Tibial nerve (tissue), 4 donors: ENCODE measurements at regions not wholly inside any gene's neighbourhood (a gene's known extent, or its start where the extent isn't known, plus 50 kb on each side); places are given as distances from the start of the nearest gene placed in this dataset.

Source experiments
- DNase-seq, 2 donors: peaks; one replicate each; pipeline ENCODE4 v3.0.0-alpha.2; 2019; ENCODE audit warnings: low spot score in 2 of 2
- H3K27ac ChIP-seq, 4 donors: fragments of 200-600 bp; sonication (generic) in 3 of 4; one replicate each; pipeline ENCODE4 v1.5.1; 2017 to 2019; ENCODE audit warnings: mild to moderate bottlenecking in 1 of 4
- H3K27me3 ChIP-seq, 2 donors: fragments of 200-600 bp; sonication (generic) in 1 of 2; one replicate each; pipeline versions ENCODE4 v1.5.1 to v1.6.0; 2017 to 2019
- H3K36me3 ChIP-seq, 3 donors: fragments of 200-600 bp; sonication (generic); one replicate each; pipeline ENCODE4 v1.5.1; 2018 to 2019
- H3K4me1 ChIP-seq, 4 donors: fragments of 200-600 bp; sonication (generic) in 3 of 4; one replicate each; pipeline ENCODE4 v1.5.1; 2017 to 2019
- H3K4me3 ChIP-seq, 4 donors: fragments of 200-600 bp; sonication (generic) in 3 of 4; one replicate each; pipeline ENCODE4 v1.5.1; 2017 to 2019; ENCODE audit warnings: mild to moderate bottlenecking in 1 of 4, moderate library complexity in 1 of 4
- H3K9me3 ChIP-seq, 4 donors: fragments of 200-600 bp; sonication (generic) in 3 of 4; one replicate each; pipeline ENCODE4 v1.5.1; 2017 to 2019
- EP300 ChIP-seq, 2 donors: sonication (generic); formaldehyde crosslinking; IDR thresholded peaks; one replicate each; pipeline ENCODE4 v1.6.1; 2017; ENCODE audit warnings: antibody characterized with exemption in 2 of 2, mild to moderate bottlenecking in 1 of 2
- POLR2A ChIP-seq, 2 donors: fragments of 450-650 bp; IDR thresholded peaks; one replicate each; pipeline ENCODE4 v1.6.1; 2017; ENCODE audit warnings: antibody characterized with exemption in 2 of 2, mild to moderate bottlenecking in 2 of 2, moderate library complexity in 2 of 2
- WGBS, 2 donors: methylation state at CpG; one replicate each; pipeline ENCODE4 v1.1.5; 2018; 5-methylcytosine and 5-hydroxymethylcytosine counted together
- TF ChIP-seq, protein P1 (sequence below), 5 experiments: fragments of 200-600 bp in 3 of 5; fragments of 450-650 bp in 2 of 5; sonication (generic) in 3 of 5; IDR thresholded peaks; one replicate each; pipeline ENCODE4 v1.5.1; 2016 to 2019; ENCODE audit warnings: antibody characterized with exemption in 5 of 5, mild to moderate bottlenecking in 3 of 5, moderate library complexity in 2 of 5

DNA sequence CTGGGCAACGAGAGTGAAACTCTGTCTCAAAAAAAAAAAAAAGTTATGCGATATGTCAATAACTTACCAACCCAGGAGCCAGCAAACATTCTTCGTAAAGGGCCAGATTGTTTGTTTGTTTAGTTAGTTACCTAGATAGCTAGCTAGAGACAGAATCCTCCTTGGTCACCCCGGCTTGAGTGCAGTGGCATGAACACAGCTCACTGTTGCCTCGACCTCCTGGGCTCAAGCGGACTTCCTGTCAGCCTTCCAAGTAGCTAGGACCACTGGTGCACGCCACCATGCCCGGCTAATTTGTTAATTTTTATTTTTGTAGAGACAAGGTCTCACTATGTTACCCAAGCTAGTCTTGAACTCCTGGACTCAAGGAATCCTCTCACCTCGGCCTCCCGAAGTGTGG, 113.0 kb downstream of the LITAF start:
- H3K27me3 ChIP-seq, result no peaks in the 10 kb centered on the region
- TF ChIP-seq, protein P1, sequence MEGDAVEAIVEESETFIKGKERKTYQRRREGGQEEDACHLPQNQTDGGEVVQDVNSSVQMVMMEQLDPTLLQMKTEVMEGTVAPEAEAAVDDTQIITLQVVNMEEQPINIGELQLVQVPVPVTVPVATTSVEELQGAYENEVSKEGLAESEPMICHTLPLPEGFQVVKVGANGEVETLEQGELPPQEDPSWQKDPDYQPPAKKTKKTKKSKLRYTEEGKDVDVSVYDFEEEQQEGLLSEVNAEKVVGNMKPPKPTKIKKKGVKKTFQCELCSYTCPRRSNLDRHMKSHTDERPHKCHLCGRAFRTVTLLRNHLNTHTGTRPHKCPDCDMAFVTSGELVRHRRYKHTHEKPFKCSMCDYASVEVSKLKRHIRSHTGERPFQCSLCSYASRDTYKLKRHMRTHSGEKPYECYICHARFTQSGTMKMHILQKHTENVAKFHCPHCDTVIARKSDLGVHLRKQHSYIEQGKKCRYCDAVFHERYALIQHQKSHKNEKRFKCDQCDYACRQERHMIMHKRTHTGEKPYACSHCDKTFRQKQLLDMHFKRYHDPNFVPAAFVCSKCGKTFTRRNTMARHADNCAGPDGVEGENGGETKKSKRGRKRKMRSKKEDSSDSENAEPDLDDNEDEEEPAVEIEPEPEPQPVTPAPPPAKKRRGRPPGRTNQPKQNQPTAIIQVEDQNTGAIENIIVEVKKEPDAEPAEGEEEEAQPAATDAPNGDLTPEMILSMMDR (IDR thresholded peaks at IDR 0.05), result no peak
- TF ChIP-seq POLR2A (IDR thresholded peaks at IDR 0.05), result no peak
- no peak for TF ChIP-seq EP300 (IDR thresholded peaks at IDR 0.05)
- no peak overlapping the region for H3K4me3 ChIP-seq
- no peak overlapping the region for H3K27ac ChIP-seq
- 81 to 87% methylated on average over 10 of the region's 10 CpGs for WGBS, 2 donors
- H3K4me1 ChIP-seq, result no peaks in the 10 kb centered on the region
- no peak for DNase-seq
- no peaks in the 10 kb centered on the region for H3K36me3 ChIP-seq
- H3K9me3 ChIP-seq, result no peaks in the 10 kb centered on the region

DNA sequence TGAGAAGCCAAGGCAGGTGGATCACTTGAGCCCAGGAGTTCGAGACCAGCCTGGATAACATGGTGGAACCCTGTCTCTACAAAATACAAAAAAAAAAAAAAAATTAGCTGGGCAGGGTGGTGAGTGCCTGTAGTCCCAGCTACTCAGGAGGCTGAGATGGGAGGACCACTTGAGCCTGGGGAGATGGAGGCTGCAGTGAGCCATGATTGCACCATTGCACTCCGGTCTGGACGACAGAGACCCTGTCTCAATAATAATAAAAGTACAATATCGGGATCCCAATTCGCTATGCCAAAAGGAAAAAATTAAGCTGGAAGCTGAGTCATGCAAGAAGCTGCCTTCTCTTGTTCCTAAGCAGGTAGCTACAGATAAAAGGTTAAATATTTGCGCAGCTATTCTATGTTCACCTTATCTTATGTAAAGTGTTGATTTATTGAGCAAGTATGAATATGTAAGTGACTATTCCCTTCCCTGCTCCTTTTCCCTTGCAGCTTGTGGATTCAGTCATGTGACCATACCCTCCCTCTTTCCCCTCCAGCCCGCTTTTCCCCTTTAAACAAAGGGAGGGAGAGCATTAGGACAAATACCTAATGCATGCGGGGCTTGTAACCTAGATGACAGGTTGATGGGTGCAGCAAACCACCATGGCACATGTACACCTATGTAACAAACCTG, 112.0 kb downstream of the LITAF start:
- H3K27me3 ChIP-seq, result no peaks in the 10 kb centered on the region
- H3K4me1 ChIP-seq, result no peaks in the 10 kb centered on the region
- no peak for DNase-seq
- no peaks in the 10 kb centered on the region for H3K9me3 ChIP-seq
- H3K36me3 ChIP-seq, result no peaks in the 10 kb centered on the region
- no peak for TF ChIP-seq POLR2A (IDR thresholded peaks at IDR 0.05)
- TF ChIP-seq EP300 (IDR thresholded peaks at IDR 0.05), result no peak
- TF ChIP-seq, protein P1 (IDR thresholded peaks at IDR 0.05), result no peak
- no peak overlapping the region for H3K4me3 ChIP-seq
- 80 to 83% methylated on average over 8 of the region's 8 CpGs for whole genome bisulfite sequencing, 2 donors
- no peak overlapping the region for H3K27ac ChIP-seq

DNA sequence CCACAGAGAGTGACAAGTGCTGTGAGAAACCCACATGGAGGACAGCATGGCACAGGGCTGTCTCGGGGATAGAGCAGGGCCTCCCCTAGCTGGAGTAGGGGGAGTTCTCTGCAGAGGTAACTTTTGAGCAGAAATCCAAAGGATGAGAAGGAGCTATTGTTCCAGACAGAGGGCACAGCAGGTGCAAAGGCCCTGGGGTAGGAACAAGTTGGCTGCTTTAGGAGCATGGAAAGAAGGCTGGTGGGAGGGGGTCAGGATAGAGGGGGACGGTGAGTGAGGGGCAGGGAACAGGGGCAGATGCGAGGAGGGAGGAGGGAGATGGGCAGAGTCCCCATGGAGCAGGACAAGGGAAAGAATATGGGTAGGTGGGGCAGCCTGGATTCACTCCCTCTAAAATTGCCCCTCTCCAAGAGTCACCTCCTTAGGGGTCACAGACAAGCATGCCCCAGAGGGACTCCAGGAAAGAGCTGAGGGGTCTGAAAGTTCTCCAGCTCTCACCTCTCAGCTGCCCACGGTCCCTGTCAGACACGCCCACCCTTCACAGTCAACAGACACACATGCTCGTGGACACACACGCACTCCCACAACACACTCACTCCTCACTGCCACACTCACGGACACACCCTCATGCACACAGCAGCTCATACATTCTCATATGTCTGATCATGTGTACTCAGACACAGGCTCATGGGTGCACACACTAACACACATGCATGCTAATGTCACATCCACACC, 110.7 kb downstream of the LITAF start:
- Histone ChIP-seq H3K27me3 (no peaks in the 10 kb centered on the region), H3K4me3 (no peak overlapping the region), H3K27ac (no peak overlapping the region), H3K9me3 (no peaks in the 10 kb centered on the region), H3K36me3 (no peaks in the 10 kb centered on the region), H3K4me1 (no peaks in the 10 kb centered on the region)
- WGBS, 2 donors, result 71 to 88% methylated on average over 8 of the region's 8 CpGs
- no peak for TF ChIP-seq EP300 (IDR thresholded peaks at IDR 0.05)
- no peak for DNase-seq

DNA sequence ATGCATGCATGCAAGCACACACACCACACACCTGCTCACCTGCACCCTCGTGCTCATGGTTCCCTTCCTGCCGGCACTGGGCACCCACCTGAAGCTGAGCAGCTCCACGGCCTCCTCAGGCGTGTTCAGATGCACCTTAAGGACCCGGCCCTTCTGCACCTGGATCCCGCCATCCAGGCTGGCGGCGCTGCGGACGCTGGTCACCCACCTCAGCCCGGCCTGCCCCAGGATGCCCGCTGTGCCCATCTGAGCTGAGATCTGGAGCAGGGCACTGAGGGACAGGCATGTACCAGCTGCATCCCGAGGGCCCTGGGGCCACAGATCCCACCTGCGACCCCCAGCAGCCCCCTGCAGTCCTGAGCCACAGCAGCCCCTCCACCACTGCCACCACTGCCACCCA, 110.0 kb downstream of the LITAF start:
- H3K4me3 ChIP-seq, result no peak overlapping the region
- H3K27me3 ChIP-seq, result no peaks in the 10 kb centered on the region
- no peaks in the 10 kb centered on the region for H3K9me3 ChIP-seq
- H3K27ac ChIP-seq, result no peak overlapping the region
- 87 to 96% methylated on average over 8 to 14 of the region's 14 CpGs for WGBS, 2 donors
- H3K4me1 ChIP-seq, result no peaks in the 10 kb centered on the region
- TF ChIP-seq, protein P1 (IDR thresholded peaks at IDR 0.05), result no peak
- TF ChIP-seq POLR2A (IDR thresholded peaks at IDR 0.05) (no peak), EP300 (IDR thresholded peaks at IDR 0.05) (no peak)
- DNase-seq, result no peak
- H3K36me3 ChIP-seq, result no peaks in the 10 kb centered on the region

DNA sequence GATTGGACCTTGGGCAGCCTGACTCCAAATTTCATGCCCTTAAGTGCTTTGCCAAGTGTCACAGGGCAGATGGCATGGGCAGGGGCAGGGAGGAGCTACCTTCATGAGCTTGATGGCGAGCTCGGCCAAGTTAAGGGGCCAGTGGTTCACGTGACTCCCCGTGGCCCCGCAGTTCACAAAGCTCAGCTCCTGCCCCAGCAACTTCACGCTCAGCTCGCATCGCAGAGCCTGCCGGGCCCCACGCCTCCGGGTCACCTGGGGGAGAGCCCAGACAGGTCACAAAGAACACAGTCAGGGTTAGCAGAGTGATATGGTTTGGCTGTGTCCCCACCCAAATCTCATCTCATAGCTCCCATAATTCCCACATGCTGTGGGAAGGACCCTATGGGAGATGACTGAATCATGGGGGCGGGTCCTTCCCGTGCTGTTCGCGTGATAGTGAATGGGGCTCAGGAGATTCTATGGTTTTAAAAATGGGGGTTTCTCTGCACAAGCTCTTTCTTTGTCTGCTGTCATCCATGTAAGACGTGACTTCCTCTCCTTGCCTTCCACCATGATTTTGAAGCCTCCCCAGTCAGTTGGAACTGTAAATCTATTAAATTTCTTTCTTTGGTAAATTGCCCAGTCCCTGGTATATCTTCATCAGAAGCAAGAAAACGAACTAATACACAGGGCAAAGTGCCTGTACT, 108.1 kb downstream of the LITAF start:
- TF ChIP-seq POLR2A (IDR thresholded peaks at IDR 0.05), result no peak
- TF ChIP-seq, protein P1 (IDR thresholded peaks at IDR 0.05), result no peak
- TF ChIP-seq EP300 (IDR thresholded peaks at IDR 0.05), result no peak
- H3K27me3 ChIP-seq, result no peaks in the 10 kb centered on the region
- no peaks in the 10 kb centered on the region for H3K4me1 ChIP-seq
- no peaks in the 10 kb centered on the region for H3K36me3 ChIP-seq
- H3K9me3 ChIP-seq, result peaks cover 0 to 8% (median 0%) of the 10 kb centered on the region in 4 donors
- H3K27ac ChIP-seq, result no peak overlapping the region
- no peak for DNase-seq
- 80 to 82% methylated on average over 16 to 17 of the region's 17 CpGs for WGBS, 2 donors
- no peak overlapping the region for H3K4me3 ChIP-seq
